ENCODE measurements at regions not wholly inside any gene's neighbourhood (a gene's known extent, or its start where the extent isn't known, plus 50 kb on each side); places are given as distances from the start of the nearest gene placed in this dataset.

DNA sequence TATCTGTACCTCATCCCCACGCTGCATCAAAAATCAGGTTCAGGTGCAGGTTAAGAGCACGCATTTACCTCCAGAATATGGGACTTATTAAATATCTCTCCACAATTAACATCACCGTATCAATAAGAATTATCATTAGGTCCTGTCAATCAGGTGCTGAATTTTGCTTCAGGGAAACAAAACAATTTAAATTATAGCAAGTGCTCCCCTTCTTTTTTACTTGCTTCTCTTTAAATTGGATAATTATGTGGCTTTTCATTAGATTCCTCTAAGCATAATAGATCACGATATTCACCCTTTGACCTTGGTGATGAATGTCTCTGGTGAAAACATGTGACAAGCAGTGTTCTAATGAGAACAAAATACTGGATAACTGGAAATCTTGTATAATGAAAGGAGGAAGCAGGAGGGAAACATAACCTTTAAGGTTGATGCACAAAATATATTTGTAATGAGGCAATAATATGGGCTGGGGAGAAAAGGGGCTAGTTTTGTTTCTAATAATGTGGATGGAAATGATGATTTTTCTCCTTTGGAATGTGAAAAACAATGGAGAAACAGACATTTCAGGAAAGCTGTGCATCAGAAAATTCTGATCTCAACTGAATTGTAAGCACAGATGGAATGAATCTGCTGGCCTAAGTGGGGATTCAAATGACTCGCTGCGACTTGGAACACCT is 166.9 kb downstream of the SNX10 start:
- no peak for DNase-seq (ENCODE audit: low spot score)

DNA sequence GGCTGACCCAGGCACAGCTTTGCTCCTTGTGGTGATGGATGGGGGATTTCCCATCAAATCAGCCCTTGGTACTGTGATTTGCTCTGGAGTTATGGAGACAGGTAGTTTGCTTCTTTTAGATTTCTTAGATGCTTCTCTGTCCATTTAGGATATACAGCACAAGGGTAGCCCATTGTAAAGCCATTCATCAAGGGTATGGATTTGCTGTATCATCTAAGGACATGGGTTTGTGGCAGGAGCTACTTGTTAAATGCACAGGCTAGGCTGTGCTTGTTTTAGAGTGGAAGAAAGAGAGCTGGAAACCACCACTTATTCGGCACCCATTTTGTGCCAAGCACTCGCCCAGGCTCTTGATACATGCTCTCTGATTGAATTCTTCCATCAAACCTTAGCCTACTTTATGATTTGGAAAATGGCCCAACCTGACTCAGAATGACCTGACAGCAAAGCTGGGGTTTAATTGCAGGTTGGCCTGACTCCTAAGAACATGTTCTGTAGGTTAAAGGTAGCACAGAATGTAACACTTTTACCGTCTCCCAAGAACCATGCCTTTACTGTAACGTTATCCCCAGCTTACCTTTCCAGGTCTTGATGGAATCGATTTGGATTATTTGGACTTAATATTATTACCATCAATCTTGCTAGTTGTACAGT is 168.0 kb downstream of the SNX10 start:
- DNase-seq (ENCODE audit: low spot score) = no peak

DNA sequence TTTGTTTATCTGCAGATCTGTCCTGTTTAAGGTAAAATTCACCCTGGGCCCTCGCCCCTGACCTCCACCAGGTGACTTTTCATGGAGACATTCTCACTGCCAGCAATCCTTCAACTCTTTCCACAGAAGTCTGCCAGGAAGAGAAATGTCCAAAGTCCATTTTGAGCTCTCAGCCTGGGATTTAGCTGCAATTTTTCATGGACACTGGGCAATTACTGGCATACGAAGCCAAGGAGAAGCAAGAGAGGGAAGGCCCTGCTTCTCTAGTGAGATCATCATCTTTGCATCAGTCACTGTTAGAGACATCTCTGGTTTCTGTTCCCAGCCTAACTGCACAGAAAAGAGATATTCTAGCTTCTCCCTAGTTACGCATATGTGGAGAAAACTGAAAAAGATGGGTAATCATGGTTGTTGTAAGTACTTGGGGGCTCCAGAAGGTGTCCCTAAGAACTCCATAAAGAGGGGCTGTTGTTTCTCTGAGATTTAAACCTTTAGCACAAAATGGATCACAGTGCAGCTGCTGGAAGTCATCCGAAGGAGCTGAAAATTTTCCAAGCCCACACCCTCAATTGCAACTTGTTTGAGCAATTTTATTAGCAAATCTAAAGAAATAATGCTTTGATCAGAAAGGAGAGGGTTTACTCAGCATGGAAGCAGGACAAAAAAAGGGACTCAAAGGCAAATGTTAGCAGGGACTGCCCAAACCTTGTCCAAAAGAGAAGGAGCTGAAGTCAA is 168.9 kb downstream of the SNX10 start:
- DNase-seq (ENCODE audit: low spot score) = no peak

DNA sequence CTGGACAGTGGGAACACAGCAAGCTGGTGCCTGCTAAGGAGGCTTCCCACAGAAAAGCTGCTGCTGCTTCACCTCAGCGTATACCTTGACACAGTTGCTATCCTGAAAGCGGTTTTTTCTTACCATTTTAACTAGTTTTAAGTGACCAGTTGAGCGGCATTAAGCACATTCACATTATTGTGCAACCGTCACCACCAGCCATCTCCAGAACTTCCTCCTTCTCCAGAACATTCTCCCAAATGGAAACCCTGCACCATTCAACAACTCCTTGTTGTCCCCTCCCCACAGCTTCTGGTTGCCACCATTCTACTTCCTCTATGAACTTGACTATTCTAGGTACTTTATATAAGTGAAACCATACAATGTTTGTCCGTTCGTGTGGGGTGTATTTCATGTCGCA is 169.9 kb downstream of the SNX10 start:
- DNase-seq (ENCODE audit: low spot score) = no peak

DNA sequence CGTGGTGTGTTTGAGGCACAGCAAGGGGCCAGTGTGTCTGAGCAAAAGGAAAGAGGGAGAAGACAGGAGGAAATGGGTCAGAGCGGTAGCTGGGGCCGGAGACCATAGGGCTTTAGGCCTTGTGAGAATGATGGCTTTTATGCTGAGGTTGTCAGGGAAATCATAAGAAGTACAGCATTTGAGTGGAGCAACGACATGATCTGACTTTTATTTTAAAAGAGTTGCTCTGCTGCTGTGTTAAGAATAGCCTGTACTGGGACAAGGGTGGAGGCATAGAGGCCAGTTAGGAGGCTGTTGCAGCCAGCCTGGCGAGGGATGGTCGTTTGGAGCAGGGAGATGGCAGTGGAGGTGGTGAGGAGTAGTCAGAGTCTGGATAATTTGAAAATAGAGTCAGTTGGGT is 174.3 kb downstream of the SNX10 start:
- no peak for DNase-seq (ENCODE audit: low spot score)

DNA sequence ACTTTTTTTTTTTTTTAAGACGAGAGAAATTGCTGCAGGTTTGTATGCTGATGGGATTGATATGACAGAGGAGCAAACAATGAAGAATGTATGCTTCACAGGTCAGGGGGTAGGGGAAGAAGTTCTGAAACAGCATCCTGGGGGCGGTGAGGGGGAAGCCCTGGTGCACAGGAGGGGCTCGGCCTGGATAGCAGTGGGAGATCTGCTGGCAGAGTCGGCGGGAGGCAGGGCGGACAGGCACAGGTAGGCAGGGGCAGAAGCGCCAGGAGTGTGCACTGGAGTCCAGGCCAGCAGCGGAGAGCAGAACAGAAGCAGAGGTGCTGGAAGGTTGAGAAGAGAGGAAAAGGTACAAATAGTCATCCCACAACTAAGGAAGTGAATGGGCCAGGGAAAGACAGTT is 175.4 kb downstream of the SNX10 start:
- DNase-seq (ENCODE audit: low spot score) = no peak

DNA sequence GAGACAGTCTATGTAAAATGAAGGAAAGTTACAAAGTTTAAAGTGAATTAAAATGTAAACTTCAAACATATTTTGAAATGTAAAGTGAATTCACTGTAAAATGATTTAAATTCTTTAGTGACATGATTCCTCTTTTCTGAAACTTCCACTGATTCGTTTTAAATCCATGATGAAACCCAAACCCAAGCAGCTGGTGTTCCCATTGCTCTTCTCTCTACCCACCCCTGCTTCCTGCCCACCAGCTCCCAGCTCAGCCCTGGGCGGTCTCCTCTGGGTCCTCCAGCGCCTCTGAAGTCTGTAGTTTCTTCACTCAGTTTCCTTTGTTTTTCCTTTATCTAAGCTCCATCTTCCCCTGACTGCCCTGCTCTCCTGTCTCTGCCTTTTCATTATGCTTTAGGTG is 175.9 kb downstream of the SNX10 start:
- DNase-seq (ENCODE audit: low spot score) = no peak

DNA sequence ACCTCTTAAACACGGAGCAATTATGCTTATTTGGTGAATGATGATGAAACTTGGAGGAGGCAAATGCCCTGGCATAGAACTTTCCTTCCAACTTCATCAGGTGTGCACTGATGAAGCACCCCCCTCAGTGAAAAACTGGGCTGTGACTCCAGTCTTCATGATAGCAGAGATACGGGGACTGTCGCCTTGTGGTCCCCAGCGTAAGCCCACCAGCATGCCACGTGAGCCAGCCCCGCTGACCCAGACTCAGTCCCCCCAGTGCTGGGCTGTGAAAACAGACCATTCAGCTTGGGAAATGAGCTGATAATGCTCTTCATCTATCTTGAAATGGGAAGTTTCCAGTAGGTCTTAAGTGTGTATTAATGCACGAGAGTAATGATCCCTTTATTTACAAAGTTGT is 177.0 kb downstream of the SNX10 start:
- no peak for DNase-seq (ENCODE audit: low spot score)

DNA sequence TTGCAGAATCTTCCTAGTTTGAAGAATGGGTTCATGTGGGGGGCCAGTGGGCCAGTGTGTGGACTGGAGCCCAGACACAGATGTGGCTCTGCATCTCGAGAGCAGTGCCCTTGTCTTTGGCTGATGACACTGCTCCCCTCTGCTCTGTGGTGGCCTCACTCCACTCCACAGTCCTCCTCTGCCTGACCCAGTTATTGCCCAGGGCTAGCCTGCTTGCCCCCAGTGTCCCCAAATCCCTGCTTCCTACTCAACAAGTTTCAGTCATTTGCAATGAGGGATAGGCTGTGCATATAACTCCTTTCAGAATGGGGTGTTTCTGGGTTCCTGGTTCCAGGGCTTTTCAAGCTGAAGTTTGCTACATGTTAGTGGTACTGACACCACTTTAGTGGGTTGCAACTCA is 177.5 kb downstream of the SNX10 start:
- no peak for DNase-seq (ENCODE audit: low spot score)

DNA sequence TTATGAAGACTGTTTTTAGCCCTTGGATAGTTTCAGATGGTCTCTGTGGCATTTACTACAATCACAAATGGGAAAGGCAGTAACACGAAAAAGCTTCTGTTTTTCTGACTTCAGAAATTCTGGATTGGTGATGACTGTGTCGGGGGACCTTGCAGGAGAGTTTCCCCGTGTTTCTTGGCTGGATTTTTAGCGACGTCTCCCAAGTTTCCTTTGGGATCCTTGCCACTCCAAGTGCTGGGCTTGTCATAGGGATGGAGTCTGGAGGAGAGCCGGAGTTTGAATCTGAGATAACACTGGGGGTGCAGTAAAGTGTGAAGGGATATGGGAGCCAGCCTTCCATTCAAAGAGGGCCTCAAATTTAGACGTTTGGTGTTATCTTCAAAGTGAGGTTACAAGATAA is 179.0 kb downstream of the SNX10 start:
- DNase-seq (ENCODE audit: low spot score) = no peak

DNA sequence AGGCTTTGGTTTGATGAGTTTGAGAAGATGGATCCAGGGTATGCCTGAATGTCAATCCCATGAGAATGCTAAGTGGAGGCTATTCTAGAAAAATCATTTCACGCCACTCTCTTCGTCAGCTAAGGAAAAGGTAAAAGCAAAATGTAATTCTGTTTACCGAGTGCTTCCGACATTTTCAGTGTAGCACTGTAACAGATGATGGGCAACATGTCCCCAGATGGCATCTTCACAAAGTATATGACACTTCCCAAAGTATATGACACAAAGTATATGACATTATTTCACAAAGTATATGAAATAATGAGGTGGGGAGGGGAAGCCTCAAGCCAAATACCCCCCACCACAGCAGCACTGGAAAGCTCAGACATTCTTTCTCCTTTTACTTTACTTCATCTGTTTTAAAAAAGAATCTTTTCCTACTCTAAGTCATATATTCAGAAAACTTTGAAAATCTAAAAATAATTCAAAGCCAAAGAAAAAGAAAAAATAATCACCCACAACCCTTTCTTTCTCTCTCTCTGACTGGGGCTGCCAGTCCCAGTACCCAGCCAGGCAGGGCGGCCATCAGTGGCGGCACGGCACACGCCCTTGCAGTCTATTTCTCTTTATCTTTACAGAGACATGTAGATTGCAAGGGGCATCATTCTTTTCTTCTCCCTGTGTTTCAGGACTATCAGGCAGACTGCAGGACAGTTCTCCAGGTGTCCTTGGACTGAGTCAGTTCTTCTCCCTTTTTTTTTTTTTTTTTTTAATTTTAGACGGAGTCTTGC is 179.8 kb downstream of the SNX10 start:
- DNase-seq (ENCODE audit: low spot score) = no peak

DNA sequence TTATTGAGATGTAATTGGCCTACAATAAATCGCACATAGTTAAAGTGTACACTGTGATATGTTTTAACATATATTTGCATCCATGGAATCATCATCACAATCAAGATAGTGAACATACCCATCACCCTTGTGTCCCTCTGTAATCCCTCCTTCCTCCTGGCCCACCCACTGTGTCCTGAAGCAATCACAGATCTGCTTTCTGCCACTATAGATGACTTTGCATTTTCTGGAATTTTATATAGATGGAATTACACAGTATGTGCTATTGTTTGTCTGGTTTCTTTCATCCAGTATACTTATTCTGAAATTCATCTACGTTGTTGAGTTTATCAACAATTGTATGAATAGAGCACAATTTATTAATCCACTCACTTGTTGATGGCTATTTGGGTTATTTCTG is 181.3 kb downstream of the SNX10 start:
- DNase-seq (ENCODE audit: low spot score) = no peak

DNA sequence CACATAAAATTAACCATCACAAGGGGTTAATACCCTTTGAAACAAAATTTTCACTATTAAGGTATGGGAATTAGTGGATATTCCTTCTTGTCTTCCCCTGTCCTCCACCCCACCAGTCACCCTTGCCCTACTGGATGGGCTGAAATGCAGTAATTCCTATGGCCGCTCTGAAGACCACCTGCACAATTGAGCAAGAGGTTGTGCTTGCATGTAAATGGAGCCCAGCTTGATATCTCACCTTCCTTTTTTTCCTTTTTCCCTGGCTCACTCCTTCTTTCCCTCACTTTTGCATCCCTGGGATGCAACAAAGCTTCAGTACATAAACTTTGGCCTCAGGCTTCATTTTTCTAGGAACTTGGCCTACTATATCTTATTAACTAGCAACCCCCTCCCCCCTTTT is 184.6 kb downstream of the SNX10 start:
- DNase-seq (ENCODE audit: low spot score) = no peak

DNA sequence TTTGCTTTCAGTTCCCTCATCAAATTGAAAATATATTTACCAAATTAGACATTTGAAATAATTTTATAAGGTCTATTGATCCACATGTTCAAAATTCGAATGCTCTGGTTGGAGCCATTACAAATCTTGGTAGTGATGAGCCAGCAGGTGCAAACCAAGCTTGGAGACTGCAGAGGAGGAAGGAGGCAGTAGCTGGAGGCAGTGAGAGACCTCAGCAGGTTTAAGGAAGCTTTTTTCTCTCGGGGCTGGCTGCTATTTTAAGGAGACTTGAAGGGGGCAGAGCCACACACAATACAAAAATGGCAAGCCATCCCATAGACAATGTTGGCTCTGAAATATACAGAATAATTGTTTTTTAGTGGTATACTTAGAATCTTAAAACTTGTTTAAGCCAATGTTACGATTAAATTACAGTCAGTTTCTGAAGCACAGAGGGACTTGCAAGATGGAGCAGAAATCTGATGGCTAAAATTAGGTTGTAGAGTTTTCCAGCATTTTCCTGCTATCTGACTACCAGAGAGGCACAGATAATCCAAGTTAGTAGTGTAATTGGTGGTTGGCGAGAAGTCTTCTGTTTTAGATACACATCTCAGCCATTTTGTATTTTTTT is 185.8 kb downstream of the SNX10 start:
- DNase-seq (ENCODE audit: low spot score) = no peak

DNA sequence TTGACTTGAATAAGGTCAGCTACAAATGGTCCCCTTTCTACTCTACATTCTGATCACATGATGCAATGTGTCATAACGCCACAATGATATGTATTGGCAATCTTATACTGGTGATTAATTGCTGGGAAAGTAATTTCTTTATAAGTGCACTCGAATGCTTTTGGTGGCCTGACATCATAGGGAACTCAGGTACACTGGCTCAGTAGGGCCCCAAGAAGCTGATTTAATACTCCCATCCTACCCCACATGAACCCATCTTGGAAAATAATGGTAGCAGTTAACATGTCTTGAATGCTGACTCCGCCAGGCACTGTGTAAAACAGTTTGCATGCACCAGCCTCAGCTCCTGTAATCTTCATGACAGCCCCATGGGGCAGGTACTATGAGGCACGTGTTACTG is 186.9 kb downstream of the SNX10 start:
- DNase-seq (ENCODE audit: low spot score) = no peak

DNA sequence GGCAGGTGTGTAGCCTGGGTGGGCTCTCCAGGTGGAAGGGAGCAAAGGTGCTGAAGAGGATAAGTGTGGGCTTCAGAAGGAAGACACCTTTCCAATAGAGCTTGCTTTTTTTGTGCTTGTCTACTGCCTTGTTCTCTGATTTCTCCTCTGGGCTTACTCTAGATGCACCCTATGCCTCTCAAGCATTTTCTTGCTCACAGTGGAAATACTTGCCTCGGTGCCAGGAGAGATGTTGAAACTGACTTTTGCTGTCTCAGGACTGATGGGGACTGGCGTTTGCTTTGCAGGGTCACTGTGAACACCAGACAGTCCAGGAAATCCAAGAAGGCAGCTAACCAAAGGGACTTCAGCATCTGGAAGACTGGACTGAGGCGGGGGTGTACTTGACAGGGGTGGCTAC is 187.9 kb downstream of the SNX10 start:
- no peak for DNase-seq (ENCODE audit: low spot score)

DNA sequence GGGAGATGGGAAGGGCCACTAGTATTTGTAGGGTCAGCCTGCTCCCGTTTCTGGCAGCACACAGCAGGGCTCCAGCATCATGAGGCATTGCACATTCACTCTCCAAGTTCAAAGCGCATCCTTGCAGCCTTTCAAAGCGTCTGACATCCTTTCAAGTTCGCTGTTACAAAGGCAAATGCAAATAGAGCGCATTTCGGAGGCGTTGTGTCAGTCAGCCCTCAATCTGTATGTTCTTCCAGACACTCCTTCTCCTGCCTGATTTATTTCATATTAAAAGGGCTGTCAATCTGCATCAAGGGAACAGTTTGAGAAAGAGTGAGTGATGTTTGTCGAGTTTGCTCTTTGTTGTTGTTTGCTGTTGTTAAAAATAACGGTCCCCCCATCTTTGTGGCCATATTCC is 188.5 kb downstream of the SNX10 start:
- no peak for DNase-seq (ENCODE audit: low spot score)

DNA sequence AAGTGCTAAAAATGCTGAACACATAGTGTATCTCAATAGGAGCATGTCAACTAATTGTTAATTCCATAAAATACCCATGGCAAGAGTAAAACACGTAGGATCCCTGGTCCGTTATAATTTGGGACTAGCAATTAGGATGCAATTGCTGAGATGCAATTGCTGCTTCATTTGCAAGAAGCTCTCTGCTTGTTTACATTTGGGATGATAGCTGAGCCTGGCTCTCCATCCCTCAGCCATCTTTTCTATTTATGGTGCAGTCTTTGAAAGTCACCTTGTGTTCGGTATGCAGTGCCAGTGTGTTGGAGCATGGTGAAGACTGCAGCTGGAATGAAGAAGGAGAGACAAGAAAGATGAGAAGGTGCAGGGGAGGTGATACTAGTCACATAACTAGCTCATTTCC is 191.3 kb downstream of the SNX10 start:
- DNase-seq (ENCODE audit: low spot score) = no peak

DNA sequence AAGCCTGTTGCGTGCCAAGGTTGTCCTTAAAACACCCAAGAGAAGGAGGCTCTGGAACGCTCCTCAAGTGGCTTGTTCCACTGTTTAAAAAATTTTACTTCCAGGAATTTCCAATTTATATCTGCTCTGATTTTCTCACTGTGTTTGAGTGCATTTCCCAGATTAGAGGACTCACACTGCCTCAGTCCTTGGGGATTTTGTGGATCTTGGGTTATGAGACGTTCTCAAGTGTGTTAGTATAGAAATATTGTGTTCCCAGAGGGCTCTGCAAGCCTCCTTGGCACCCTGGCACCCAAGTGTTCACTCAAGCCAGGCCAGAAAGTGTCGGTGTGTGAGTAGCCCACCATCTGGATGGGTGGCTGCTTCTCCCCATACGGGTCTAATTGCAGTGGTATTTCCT is 192.2 kb downstream of the SNX10 start:
- no peak for DNase-seq (ENCODE audit: low spot score)

DNA sequence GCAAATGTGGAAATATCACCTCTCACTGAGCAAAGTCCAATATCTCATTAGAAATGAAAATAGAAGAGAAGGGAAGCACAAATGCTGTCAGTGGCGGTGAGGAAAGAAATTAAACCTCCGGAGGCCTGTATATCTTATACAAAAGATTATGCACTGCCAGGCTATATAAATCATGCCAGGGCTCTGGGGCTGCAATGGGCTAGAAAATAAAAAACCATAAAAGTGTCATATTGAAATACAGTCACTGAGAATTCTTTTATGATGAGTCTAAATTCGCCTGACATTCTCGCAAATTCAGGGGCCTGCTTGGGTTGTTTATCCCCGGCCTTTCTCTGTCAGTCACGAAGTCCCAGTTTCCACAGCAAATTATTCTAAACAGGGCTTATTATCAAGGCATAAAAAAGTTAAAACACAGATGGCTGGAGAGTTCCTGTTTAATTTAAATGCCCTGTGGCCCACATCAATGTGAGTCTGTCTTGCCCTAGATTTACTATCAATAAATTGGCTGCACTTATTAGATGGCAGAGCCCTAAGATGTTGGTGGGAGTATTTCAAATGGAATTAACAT is 193.8 kb downstream of the SNX10 start:
- DNase-seq (ENCODE audit: low spot score) = no peak

DNA sequence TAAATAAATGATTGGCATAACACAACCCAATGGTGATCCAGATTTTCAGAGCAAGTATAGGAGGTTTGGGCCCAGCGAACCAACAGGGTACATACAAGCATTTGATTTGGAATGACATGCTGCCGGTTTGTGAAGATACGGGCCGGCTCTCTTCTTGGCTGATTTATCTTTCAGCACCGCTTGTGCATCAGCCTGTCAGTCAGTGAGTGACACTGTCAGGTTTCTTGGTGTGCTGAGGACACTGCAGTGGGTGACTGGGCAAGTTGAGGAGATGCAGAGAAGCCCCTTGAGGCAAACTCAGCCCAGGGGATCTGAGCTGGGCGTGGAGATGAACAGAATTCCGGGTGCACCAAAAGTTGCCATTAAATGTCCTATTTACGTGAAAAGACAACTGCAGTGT is 194.5 kb downstream of the SNX10 start:
- DNase-seq (ENCODE audit: low spot score) = no peak
